HG02852 (cell line): ENCODE measurements at regions not wholly inside any gene's neighbourhood (a gene's known extent, or its start where the extent isn't known, plus 50 kb on each side); places are given as distances from the start of the nearest gene placed in this dataset.

Source experiments
- ATAC-seq: cut with Tn5 transposase; IDR thresholded peaks from one replicate; pipeline ENCODE4 v1.9.1; 2021; ENCODE audit warnings: mild to moderate bottlenecking, moderate library complexity; ENCODE audit not compliant: unreplicated experiment

- no peak for ATAC-seq
These were observed 544.0 kb downstream of the ACTL7B start for GRCh38 chr9:108311745-108312144.

DNA sequence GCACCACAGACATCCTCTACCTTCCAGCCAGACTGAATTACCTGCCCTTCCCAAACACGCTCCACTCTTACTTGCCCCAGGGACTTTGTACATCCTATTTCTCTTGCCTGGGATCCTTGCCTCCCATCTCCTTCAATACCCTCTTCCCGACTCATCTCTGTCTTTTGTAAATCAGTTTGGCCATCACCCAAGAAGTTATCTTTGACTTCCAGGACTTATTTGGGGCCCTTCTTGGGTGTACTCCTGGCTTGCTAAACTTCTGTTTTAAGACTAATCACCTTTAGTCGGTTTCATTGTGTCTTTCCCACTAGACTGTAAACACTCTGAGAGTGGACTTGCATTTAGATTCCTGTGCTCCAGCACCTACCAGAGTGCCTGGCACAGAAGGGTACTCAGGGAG is 545.6 kb downstream of the ACTL7B start:
- no peak for ATAC-seq

DNA sequence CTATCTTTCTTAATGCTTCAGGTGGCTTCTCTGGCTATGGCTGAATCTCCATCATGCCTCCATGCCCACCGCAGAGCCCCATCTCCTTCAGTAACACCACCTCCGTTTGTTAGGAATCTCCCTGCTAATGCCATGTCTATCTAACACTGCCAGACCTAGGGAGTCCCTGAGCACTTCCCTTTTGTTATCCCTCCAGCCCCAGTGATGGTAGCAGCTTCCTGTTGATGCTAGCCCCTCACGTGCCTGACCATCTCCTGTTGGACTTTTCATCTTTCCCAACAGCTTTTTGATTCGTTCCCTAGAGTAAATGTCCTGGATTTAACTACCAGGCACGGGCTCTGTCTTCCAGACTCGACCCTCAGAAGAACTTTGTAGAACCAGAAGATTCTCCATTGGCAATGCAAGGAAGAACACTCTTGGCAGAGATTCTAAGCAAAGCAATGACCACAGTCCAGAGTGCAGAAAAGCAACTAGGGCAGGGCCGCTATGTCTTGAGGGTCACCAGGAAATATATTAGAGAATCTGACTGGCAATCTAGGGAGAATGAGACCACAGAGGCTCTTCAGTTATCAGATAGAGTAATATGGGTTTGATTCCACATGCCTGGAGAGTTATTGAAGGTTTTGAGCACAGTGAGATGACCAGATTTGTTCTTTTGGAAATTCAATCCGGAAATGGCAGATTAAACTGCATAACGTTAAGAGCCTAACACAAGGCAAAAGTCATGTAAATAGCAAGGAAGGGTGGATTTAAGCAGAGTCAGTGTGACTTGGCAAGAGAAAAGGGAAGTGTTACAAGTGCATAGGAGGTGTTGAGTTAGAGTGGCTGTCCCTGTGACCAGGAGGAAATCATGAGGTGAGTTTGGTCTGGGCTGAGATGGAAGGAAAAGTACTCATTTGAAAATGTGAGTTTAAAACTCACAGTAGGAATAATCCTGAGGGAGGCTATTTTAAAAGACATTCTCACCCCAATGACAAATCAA is 555.2 kb downstream of the ACTL7B start:
- no peak for ATAC-seq

DNA sequence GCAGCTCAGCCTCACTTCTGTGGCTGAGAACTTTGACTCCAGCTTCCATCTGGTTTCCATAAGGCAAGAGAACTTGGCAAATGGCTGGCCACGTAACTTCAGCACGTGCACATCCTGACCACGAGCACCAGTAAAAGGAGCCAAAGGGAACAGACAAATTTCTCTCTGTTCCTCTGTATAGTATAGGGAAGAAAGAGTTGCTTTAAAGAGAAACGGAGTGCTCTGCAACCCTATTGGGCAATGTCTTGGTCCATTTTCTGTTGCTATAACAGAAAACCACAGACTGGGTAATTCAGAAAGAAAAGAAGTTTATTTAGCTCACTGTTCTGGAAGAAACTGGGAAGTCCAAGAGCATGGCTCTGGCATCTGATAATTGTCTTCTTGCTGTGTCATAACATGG is 558.7 kb downstream of the ACTL7B start:
- no peak for ATAC-seq

- no peak for ATAC-seq
These were observed 559.7 kb downstream of the ACTL7B start for GRCh38 chr9:108296056-108296455.

GRCh38 chr9:108291586-108291932 is 564.2 kb downstream of the ACTL7B start:
- no peak for ATAC-seq

GRCh38 chr9:108290839-108291585 is 564.8 kb downstream of the ACTL7B start:
- no peak for ATAC-seq

DNA sequence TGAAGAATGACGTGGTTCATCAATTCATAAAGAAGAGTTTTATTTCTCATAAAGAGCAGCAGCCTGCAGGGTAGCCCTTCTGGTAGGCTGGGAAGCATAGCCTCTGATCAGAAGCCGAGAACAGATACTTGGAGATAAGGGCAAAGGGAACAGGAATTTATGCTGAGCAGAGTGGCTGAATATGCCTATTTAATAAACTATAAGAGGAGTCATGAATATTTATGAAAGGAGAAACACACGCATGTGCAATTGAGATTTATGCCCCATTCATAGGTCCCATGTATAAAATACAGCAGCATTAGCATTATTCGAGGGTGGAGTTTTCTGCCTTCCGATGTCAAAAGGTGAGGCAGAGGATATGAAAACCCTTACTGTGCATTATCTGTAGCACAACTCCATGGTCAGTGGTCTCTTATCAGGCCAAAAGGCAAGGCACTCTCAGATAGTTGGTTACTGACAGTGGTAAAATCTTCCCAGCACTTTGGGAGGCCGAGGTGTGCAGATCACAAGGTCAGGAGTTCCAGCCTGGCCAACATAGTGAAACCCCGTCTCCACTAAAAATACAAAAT is 569.1 kb downstream of the ACTL7B start:
- ATAC-seq, result no peak

GRCh38 chr9:108283696-108284095 is 572.1 kb downstream of the ACTL7B start:
- no peak for ATAC-seq

GRCh38 chr9:108282872-108283271 is 572.9 kb downstream of the ACTL7B start:
- ATAC-seq, result no peak

DNA sequence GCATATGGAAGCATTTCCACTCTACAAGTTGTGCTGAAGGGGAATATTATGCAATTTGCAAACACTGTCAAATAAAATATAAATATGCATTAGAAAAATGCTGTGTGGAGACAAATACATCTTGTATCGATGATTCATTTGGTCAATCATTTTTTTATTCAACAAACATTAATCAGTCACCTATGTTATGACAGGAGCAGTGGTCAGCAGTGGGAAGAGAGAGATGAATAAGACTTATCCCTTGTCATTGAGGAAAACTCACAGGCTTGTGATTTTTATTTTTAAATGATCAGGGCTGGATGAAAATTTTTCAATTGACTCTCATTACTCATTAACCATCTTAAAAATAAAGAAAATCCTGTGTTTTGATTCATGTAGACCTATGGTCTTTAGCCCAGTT is 574.1 kb downstream of the ACTL7B start:
- ATAC-seq, result no peak

- ATAC-seq, result no peak
These were observed 577.4 kb downstream of the ACTL7B start for GRCh38 chr9:108278341-108278740.

- ATAC-seq, result no peak
These were observed 578.6 kb downstream of the ACTL7B start for GRCh38 chr9:108277216-108277615.

DNA sequence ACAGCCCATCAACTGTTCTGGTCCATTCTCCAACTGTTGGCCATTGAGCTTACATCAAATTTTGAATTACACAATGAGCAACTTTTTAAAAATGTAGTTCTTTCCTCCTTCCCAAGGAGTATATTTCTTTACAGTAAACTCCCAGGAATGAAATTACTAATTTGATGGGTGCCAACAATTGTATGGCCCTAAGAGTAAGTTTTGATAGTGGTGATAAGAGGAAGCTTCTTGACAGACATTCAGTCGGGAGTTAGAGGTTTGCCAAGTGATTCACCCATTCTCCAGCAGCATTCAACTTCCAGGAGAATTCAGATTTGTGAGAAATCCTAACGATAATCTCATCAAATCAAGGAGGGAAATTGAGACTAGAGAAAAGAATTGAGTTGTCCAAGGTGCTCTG is 579.9 kb downstream of the ACTL7B start:
- ATAC-seq, result no peak

GRCh38 chr9:108274971-108275370 is 580.8 kb downstream of the ACTL7B start:
- ATAC-seq, result no peak

DNA sequence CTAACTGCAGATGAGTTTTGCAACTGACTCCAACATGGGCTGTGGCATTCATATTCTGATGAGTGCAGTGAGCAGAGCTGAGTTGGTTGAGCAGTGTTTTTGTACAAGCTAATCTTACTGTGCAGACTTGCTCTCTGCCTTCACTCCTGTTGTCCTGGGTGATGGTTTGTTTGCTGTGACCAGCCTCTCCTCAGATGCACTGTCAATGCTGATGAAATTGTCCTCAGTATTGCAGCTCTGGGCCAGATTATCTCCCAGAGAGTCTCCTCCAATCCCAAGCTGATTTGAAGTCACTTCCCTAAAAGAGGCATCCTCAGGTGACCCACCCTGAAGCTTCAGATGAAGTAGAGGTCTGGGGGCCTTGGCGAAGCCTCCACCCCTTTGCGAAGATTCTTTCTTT is 581.8 kb downstream of the ACTL7B start:
- ATAC-seq, result no peak

GRCh38 chr9:108272349-108272899 is 583.4 kb downstream of the ACTL7B start:
- no peak for ATAC-seq

GRCh38 chr9:108271646-108272348 is 584.0 kb downstream of the ACTL7B start:
- no peak for ATAC-seq

DNA sequence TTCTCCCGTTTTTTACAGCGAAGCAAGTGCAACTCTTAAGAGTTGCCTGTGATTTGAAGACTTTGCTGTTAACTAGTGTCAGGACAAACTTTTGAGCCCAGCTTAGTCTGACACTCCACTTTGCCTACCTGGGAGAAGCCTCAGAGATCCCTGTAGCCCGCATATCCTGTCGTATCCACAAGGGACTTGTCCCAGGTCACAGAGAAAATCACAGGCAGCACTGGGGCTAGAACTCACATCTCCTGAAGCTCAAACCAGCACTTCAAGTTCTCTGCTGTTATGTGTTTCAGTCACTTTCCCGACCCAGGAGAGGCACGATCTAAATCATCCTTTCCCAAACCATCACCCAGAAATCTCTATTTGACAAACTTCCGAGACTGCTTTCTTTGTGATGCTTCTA is 584.5 kb downstream of the ACTL7B start:
- ATAC-seq, result no peak

- no peak for ATAC-seq
These were observed 585.2 kb downstream of the ACTL7B start for GRCh38 chr9:108270561-108270960.

DNA sequence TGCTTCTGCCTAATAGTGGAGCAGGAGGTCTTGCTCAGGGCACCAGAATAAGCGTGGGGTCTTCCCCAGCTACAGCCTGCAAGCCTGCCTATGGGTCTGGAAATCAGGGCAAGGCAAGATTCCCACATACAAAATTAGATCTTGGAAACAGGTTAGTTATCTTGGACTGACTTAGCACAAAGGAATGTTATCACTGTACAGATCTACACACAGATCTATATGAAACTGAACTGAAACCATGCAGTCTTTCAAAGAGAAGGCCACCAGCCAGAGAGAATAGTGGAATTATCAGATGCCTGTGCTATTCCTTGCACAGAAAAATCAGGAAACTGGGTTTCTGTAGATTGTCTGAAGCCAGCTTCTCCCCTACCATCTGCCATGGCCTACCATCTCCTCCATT is 585.7 kb downstream of the ACTL7B start:
- no peak for ATAC-seq
